PC-3 (cell line): ENCODE measurements at regions not wholly inside any gene's neighbourhood (a gene's known extent, or its start where the extent isn't known, plus 50 kb on each side); places are given as distances from the start of the nearest gene placed in this dataset.

Source experiments
- ATAC-seq: fragments of 200-7000 bp; cut with Tn5 transposase; 2 replicates; pipeline ENCODE4 v1.9.1; 2020; ENCODE audit warnings: mild to moderate bottlenecking, moderate library complexity
- BruUV-seq: library from RNA; stranded (reverse); fragments of 400-500 nt; replicated peaks from 2 replicates; lab custom pipeline; 2021; lab: Mats Ljungman, UMichigan
- CTCF ChIA-PET: fragments of 300-600 bp; sonication (Branson Sonifier 250); formaldehyde crosslinking; loops from one replicate; lab custom pipeline; 2022; ENCODE audit warnings: antibody characterized with exemption; lab: Charles Lee
- POLR2A ChIA-PET: fragments of 300-600 bp; sonication (Branson Sonifier 250); formaldehyde crosslinking; loops from one replicate; lab custom pipeline; 2022; ENCODE audit warnings: antibody characterized with exemption; ENCODE audit not compliant: unreplicated experiment; lab: Charles Lee
- DNase-seq: peaks from one replicate; pipeline ENCODE4 v3.0.0-alpha.2; 2015
- H2AFZ ChIP-seq: fragments of 300-600 bp; sonication (generic); 2 replicates; pipeline ENCODE4 v1.6.0; 2016; ENCODE audit warnings: antibody characterized with exemption, low read length
- H3F3A ChIP-seq: fragments of 300-600 bp; sonication (generic); one replicate; pipeline ENCODE4 v1.6.0; 2017; ENCODE audit warnings: antibody characterized with exemption, low read length, control low read depth, mild to moderate bottlenecking; ENCODE audit not compliant: unreplicated experiment
- H3K27ac ChIP-seq: fragments of 300-600 bp; sonication (generic); 2 replicates; pipeline ENCODE4 v1.5.1; 2016; ENCODE audit warnings: mild to moderate bottlenecking, low read length
- H3K27me3 ChIP-seq: fragments of 300-600 bp; sonication (generic); 2 replicates; pipeline ENCODE4 v1.6.1; 2016; ENCODE audit warnings: low read length, mixed read lengths
- H3K36me3 ChIP-seq: fragments of 300-600 bp; sonication (generic); 2 replicates; pipeline ENCODE4 v1.6.1; 2016; ENCODE audit warnings: low read depth, mixed run types, low read length, mixed read lengths
- H3K4me1 ChIP-seq: fragments of 300-600 bp; sonication (generic); 2 replicates; pipeline ENCODE4 v1.5.1; 2016; ENCODE audit warnings: low read length; ENCODE audit not compliant: insufficient read depth
- H3K4me2 ChIP-seq: fragments of 300-600 bp; sonication (generic); 2 replicates; pipeline ENCODE4 v1.6.0; 2016; ENCODE audit warnings: low read length
- H3K4me3 ChIP-seq: fragments of 300-600 bp; sonication (generic); 2 replicates; pipeline ENCODE4 v1.5.1; 2016; ENCODE audit warnings: mild to moderate bottlenecking, low read length, mixed read lengths
- H3K79me2 ChIP-seq: fragments of 300-600 bp; sonication (generic); 2 replicates; pipeline ENCODE4 v1.6.1; 2017; ENCODE audit warnings: low read length, mixed read lengths
- H3K9ac ChIP-seq: fragments of 300-600 bp; sonication (generic); 2 replicates; pipeline ENCODE4 v1.6.0; 2016; ENCODE audit warnings: mild to moderate bottlenecking, low read length
- H3K9me2 ChIP-seq: fragments of 300-600 bp; sonication (generic); replicated peaks from 2 replicates; pipeline ENCODE4 v1.6.1; 2016; ENCODE audit warnings: mixed run types, low read length, mixed read lengths
- H3K9me3 ChIP-seq: fragments of 300-600 bp; sonication (generic); 2 replicates; pipeline ENCODE4 v1.6.1; 2016; ENCODE audit warnings: low read length, mixed read lengths
- H4K20me1 ChIP-seq: fragments of 300-600 bp; sonication (generic); 2 replicates; pipeline ENCODE4 v1.6.1; 2016; ENCODE audit warnings: low read length, mixed read lengths
- CTCF ChIP-seq: fragments of 300-600 bp; sonication (generic); conservative IDR thresholded peaks from 2 replicates; pipeline ENCODE4 v1.5.1; 2017; ENCODE audit warnings: antibody characterized with exemption, low read depth, mild to moderate bottlenecking, low read length
- EZH2 ChIP-seq: fragments of 300-600 bp; sonication (generic); IDR thresholded peaks from one replicate; pipeline ENCODE4 v1.6.1; 2017; ENCODE audit warnings: antibody characterized with exemption, mild to moderate bottlenecking, low read length; ENCODE audit not compliant: unreplicated experiment
- EZH2phosphoT487 ChIP-seq: fragments of 300-600 bp; sonication (generic); IDR thresholded peaks from 2 replicates; pipeline ENCODE4 v1.6.1; 2018; ENCODE audit warnings: mild to moderate bottlenecking, antibody characterized with exemption, low read length, borderline replicate concordance
- intact Hi-C: fragments of 100-400 bp; cut with micrococcal nuclease; formaldehyde crosslinking; loops from 2 replicates; pipeline ENCODE4 v1.9.0; 2023

DNA sequence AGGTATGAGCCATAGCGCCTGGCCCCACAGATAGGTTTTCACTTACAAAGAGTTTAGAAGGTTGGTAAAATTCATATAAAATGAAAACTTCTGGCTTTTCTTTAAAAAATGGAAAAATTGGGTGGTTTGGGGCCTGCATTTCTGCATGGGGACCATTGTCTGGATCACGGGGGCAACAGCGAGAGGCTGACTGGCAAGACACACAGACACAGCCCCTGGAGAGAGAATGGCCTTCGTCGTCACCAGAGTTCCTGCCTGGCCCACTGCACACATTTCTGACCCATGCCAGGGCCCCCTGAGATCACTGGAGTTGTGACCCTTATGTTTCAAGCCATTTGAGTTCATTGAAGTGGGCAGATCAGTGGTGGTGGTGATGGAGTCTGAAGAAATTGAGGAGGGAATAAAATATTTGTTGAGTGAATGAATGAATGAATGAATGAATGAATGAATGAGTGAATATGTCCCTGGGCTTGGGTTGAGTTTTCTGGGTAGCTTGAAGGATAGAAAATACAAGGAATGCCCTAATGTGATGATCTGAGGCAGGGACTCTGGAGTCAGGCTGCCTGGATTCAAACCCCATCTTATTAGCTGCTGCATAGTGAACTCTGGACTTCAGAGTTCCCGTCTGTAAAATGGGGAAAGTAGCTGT, 173.8 kb downstream of the ZFP64 start:
- H3K36me3 ChIP-seq: no peaks in the 10 kb centered on the region
- no peak overlapping the region for H2AFZ ChIP-seq
- TF ChIP-seq CTCF (no peak), EZH2phosphoT487 (no peak), EZH2 (no peak)
- H3K4me3 ChIP-seq: no peak overlapping the region
- POLR2A ChIA-PET: no interaction called here
- BruUV-seq: no TSS peak
- no peaks in the 10 kb centered on the region for H3K9me2 ChIP-seq
- H3K27me3 ChIP-seq: no peaks in the 10 kb centered on the region
- DNase-seq (no peak), ATAC-seq (no peak)
- H3K9me3 ChIP-seq: no peaks in the 10 kb centered on the region
- intact Hi-C loops: no loop called here
- H3K79me2 ChIP-seq: no peaks in the 10 kb centered on the region
- H3K4me1 ChIP-seq: peaks cover 7% of the 10 kb centered on the region; the same call in 1 of the 2 replicates
- H3F3A ChIP-seq: no peaks in the 10 kb centered on the region
- no peak overlapping the region for H3K9ac ChIP-seq
- CTCF ChIA-PET: no interaction called here
- H3K4me2 ChIP-seq: no peak overlapping the region
- no peaks in the 10 kb centered on the region for H4K20me1 ChIP-seq
- no peak overlapping the region for H3K27ac ChIP-seq

DNA sequence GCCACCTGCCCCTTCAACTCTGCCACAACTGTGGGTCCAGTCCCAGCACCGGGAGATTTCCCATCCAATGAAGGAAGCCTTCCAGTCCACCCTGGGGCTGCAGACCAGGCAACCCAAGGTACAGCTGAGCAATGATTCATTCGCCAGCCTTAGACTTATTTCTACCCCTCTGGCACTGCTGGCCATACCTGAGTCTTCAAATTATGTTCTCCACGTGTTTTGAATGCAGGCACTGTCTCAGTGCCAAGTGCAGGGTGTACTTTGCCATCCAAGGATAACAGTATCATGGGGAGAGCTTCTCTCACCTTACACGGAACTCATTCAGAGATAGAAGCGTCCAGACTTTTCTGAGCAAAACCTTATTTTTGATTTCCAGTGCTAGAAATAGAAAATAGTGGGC, 175.6 kb downstream of the ZFP64 start:
- no peaks in the 10 kb centered on the region for H3K79me2 ChIP-seq
- peaks cover 7% of the 10 kb centered on the region; the same call in 1 of the 2 replicates for H3K4me1 ChIP-seq
- BruUV-seq: no TSS peak
- H4K20me1 ChIP-seq: no peaks in the 10 kb centered on the region
- no peak overlapping the region for H3K9ac ChIP-seq
- no peaks in the 10 kb centered on the region for H3F3A ChIP-seq
- no peaks in the 10 kb centered on the region for H3K9me2 ChIP-seq
- H2AFZ ChIP-seq: no peak overlapping the region
- DNase-seq (no peak), ATAC-seq (no peak)
- no peaks in the 10 kb centered on the region for H3K27me3 ChIP-seq
- CTCF ChIA-PET: interaction anchor here (0.6 kb wide), 1 partner anchor 69 kb away, joined by 3 read pairs; no protein-coding TSS in a partner anchor
- POLR2A ChIA-PET: no interaction called here
- H3K36me3 ChIP-seq: no peaks in the 10 kb centered on the region
- H3K9me3 ChIP-seq: no peaks in the 10 kb centered on the region
- TF ChIP-seq CTCF: no peak
- TF ChIP-seq EZH2: no peak
- TF ChIP-seq EZH2phosphoT487: no peak
- no peak overlapping the region for H3K27ac ChIP-seq
- H3K4me2 ChIP-seq: no peak overlapping the region
- intact Hi-C loops: no loop called here
- H3K4me3 ChIP-seq: no peak overlapping the region

DNA sequence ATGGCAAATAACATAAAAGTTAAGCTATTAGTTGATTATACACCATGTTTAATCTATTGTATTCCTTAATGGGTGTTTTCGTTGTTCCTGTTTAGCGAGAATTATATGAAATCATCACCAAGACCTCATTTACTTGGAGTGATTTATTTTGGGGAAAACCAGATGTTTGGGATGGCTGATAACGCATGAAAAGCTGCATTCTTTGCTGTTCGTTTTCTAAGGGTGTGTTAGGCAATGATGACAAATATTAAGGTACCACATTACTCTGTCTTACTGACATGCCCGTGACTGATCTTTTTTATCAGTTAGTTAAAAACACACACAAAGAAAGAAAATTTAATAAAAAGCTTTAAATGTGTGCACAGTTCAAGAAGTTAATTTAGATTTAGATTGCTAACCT, 176.4 kb downstream of the ZFP64 start:
- no peaks in the 10 kb centered on the region for H4K20me1 ChIP-seq
- H3K79me2 ChIP-seq: no peaks in the 10 kb centered on the region
- no peaks in the 10 kb centered on the region for H3F3A ChIP-seq
- ATAC-seq (no peak), DNase-seq (no peak)
- no peak overlapping the region for H3K9ac ChIP-seq
- ChIA-PET POLR2A (no interaction called here), CTCF (no interaction called here)
- H2AFZ ChIP-seq: no peak overlapping the region
- peaks cover 7% of the 10 kb centered on the region; the same call in 1 of the 2 replicates for H3K4me1 ChIP-seq
- TF ChIP-seq EZH2phosphoT487 (no peak), CTCF (no peak), EZH2 (no peak)
- H3K4me2 ChIP-seq: no peak overlapping the region
- no peak overlapping the region for H3K27ac ChIP-seq
- H3K27me3 ChIP-seq: no peaks in the 10 kb centered on the region
- BruUV-seq: no TSS peak
- no peak overlapping the region for H3K4me3 ChIP-seq
- intact Hi-C loops: no loop called here
- H3K36me3 ChIP-seq: no peaks in the 10 kb centered on the region
- no peaks in the 10 kb centered on the region for H3K9me3 ChIP-seq
- no peaks in the 10 kb centered on the region for H3K9me2 ChIP-seq
